Spleen (tissue), 7 donors: ENCODE measurements at regions not wholly inside any gene's neighbourhood (a gene's known extent, or its start where the extent isn't known, plus 50 kb on each side); places are given as distances from the start of the nearest gene placed in this dataset.

Experiments used
- CTCF ChIP-seq, 11 experiments: fragments of 200-600 bp in 7 of 11; fragments of 450-650 bp in 4 of 11; sonication (generic) in 4 of 11; IDR thresholded peaks in 8 of 11; conservative IDR thresholded peaks in 3 of 11; 1 replicate in 7 of 11; 2 replicates in 4 of 11; pipeline versions ENCODE4 v1.4.0 to v1.8.0; 2016 to 2021; ENCODE audit warnings: antibody characterized with exemption in 11 of 11, inconsistent platforms in 4 of 11, mild to moderate bottlenecking in 1 of 11
- POLR2A ChIP-seq, 3 donors: fragments of 450-650 bp; IDR thresholded peaks; one replicate each; pipeline ENCODE4 v1.5.1; 2017; ENCODE audit warnings: antibody characterized with exemption in 3 of 3, mild to moderate bottlenecking in 1 of 3
- POLR2AphosphoS5 ChIP-seq, 3 donors: sonication (generic); formaldehyde crosslinking; IDR thresholded peaks; one replicate each; pipeline ENCODE4 v1.5.1; 2017; ENCODE audit warnings: antibody characterized with exemption in 3 of 3
- donor health status: DM: no; HTN: no; CAD: no; lungs with moderate emphysema.
- donor health status: DM: no; HTN: no; CAD: no.
- donor health status: DM: no; HTN: no; CAD: no.

GRCh38 chr3:168625477-168625876 lies 529.8 kb upstream of the GOLIM4 start:
- TF ChIP-seq CTCF (IDR thresholded peaks at IDR 0.05 in 8 of 11, conservative IDR thresholded peaks at IDR 0.05 in 3 of 11), result no peak
- no peak for TF ChIP-seq POLR2A (IDR thresholded peaks at IDR 0.05)
- TF ChIP-seq POLR2AphosphoS5 (IDR thresholded peaks at IDR 0.05), result no peak
